RPMI7951 (cell line): ENCODE measurements at regions not wholly inside any gene's neighbourhood (a gene's known extent, or its start where the extent isn't known, plus 50 kb on each side); places are given as distances from the start of the nearest gene placed in this dataset.
A peak's percentile ranks its signal among the peaks of the same experiment; 100 is the strongest.

ENCODE experiments used
- DNase-seq: peaks from one replicate; pipeline ENCODE4 v3.0.0-alpha.2; 2012; ENCODE audit warnings: low read depth

DNA sequence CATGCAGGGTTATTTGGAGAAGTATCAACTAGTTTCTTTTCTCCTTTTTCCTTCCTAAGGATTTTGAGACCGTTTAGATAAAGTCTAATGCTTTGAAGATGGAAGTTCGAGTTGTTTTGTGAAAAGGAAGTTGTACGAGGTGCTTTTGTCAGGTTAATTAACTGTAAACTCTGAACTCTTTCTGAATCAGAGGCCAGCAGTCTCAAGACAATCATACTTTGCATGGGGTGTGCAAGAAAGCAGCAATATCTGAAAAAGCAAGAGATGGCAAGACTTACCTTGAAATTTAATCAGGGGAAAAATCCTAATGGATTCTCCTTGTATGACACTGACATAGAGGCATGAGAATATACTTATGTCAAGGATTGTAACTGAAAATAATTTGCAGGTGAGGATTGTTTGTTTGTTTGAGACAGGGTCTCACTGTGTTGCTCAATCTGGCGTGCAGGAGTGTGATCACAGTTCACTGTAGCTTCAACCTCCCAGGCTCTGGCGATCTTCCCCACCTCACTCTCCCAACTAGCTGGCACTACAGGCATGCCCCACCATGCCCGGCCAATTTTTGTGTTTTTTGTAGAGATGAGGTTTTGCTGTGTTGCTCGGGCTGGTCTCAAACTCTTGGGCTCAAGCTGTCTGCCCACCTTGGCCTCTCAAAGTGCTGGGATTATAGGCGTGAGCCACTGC, 170.2 kb upstream of the HMGA2 start:
- no peak for DNase-seq

DNA sequence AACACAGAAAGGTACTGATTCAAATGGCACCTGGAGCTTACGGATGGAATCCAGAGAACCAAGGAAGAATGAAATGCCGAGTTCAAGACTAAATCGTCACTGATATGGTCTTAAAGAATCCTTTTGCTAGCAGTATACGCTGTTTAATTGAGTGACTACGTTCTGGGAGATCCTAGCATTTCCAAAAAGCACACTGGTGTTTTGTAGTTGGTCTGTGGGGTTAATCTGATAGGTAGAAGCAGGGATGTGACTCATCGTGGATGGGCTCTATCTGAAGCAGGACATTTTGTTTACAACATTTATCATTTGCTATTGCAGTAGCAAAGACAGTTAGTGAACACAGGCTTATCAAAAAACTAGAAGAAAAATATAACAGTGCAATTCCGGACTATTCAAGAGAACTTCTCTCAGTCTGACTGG, 169.2 kb upstream of the HMGA2 start:
- peak; percentile 66 for DNase-seq

DNA sequence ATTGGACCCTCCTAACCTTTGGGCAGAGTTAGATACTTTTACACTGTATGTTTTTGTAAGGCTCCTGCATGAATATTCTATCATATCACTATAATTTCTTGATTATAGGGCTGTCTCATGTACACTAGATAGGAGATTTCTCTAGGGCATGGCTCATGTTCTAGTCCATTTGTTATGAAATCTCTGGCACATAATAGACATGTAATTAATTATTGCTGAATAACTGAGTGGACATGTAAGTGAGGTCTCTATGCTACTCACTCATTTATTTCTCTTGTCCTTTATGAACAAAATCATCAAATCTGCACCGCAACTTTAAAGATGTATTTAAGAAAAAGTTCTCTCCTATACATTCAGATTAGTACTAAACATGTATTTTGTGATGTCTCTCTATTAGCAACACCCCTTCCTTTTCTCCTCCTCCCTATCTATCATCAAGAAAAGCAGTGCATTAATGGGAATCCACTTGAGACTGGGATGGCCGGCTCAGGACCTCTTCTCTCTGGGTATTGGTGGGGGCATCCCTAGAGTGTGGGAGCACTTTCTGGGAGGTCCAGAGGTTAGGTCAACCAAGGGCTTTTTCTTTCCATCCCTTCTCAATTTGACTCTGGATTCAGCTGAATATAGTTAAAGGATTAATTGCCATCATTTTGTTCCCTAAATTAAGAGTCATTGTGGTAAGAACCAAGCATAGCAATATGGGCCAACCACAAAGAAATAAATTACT, 168.0 kb upstream of the HMGA2 start:
- DNase-seq = no peak

DNA sequence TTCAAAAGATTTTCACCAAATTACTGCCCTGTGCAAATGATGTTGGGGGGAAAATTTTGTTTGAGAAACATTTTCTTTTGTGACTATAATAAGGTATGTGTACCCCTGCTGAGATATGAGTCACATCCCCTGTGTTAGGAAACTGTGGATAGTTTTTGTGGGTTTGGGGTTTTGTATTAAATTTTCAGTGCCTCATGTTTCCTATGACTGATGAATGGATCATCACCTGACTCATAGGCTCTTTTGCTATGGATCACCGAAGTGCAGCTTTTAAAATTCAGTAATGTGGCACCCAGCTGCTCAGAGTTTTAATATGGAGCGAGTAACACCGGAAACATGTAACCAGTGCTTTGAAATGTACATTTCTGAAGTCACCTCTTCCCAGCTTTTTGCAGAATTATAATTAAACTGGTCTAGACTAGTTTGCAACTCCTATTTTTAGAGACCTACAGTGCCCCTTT, 167.4 kb upstream of the HMGA2 start:
- peak; percentile 99 for DNase-seq

DNA sequence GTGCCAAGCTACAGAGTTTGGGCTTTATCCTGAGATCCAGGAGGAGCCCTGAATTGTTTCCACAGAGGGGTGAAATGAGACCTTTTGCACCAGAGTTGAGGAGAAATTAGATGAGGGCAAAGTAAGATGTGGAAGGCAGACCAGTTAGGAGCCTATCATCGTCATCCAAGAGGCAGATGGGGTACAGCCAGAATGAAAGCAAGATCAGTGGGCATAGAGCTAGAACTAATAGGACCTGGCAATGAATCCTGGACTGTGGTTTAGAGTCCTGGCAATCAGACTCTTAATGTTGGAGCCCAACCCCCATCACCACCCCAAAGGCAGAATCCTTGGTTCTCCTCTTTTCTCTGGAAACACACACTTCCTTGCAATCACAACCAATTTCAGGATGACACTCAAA, 166.6 kb upstream of the HMGA2 start:
- DNase-seq = peak; percentile 93

DNA sequence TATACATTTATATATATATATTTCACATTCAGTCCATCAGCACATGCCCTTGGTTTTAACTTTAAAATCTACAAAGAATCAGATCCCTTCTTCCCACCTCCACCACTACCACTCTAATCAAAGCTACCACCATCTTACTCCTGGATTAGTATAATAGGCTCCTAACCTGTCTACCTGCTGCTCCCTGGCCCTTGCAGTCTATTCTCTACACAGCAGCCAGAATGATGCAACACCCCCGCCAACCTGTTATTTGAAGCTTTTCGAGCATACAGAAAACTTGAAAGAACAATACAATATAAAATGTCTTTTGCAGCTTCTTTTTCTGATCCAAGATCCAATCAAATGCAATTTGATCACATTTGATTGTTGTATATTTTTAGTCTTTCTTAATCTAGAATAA, 165.9 kb upstream of the HMGA2 start:
- DNase-seq = no peak

DNA sequence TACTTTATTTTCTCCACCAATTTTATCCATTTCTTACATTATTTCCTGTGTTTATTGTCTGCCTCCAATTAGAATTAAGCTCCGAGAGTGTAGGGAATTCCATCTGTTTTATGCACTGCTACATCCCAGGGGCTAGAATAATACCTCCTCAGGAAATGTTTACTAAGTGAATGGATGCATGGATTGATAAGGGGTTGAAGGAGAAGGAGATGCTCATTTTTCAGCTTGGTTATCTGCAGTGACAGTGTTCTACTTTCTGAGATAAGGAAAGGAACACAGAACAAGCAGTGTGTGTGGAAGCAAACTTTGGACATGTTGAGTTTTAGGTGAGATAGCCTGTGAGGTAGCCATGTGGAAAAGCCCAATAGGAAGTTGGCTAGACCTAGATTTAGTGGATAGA, 164.6 kb upstream of the HMGA2 start:
- DNase-seq = no peak

DNA sequence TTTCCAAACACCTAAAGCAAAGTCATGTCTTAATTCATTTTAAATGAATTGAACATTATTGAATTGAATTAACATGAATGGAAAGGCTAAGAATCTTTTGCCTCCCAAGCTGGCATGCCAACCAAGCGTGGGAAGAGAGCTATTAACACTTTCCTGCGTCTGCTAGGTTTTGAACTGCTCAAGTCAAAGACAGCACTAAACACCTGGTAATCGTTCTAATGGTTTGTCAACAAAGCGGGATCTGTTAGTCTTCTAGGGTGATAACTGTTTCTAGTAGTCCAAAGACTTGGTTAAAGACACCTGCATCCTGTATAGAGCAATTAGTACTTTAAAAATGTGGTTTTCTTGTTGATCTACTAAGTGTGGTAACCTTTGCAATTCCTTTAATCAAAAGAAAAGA, 164.2 kb upstream of the HMGA2 start:
- DNase-seq = no peak

DNA sequence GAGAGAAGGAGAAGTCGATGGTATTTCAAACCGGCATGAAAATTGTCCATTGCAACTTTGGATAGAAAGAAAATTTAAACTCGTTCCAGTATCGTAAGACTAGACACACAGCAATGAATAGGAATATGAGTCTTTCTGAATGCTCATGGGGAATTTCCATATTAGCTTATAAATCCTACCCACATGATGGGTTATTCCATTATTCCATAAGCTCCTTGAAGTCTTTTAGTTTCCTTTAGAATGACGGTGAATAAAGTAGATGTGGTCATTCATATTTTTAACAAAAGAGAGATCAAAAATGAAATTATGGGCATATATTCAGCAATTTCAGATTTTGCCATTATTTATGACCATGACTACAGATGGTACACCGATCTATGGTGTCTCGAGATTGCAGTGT, 163.4 kb upstream of the HMGA2 start:
- DNase-seq = no peak

DNA sequence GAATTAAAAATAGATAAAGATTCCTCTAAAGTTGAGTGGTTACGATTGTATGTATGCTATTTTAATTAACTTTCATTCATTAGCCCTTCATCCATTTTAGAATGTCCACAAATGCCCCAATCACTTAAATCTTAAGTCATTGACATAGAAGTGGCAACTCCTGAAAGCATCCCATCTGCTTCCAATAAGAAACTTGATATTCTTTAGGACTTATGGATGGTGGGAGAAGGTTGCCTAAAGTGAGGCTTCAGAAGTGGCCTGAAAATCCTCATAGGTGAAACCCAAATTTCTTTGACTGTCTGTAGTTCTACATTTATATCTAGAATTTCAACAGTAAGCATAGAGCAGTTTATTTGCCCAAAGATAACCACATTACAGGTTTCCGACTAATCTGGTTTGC, 161.7 kb upstream of the HMGA2 start:
- DNase-seq = no peak

DNA sequence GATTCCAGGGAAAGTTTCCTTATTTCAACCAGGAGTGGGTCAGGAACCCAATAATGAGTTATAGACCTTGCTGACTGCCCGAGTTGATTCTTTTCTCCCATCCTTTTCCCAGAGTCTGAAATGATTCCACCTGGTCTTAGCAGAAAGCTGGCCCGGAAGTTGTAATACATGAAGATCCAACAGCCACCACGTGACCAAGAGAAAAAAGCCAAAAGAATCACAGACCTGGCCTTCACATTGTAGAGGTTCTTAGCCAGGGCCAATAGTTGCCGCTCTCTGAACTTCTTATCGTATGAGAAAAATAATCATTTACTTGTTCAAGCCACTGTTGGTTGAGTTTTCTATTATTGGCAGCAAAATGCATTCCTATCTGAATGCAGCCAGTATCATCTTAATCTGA, 161.2 kb upstream of the HMGA2 start:
- DNase-seq = no peak

DNA sequence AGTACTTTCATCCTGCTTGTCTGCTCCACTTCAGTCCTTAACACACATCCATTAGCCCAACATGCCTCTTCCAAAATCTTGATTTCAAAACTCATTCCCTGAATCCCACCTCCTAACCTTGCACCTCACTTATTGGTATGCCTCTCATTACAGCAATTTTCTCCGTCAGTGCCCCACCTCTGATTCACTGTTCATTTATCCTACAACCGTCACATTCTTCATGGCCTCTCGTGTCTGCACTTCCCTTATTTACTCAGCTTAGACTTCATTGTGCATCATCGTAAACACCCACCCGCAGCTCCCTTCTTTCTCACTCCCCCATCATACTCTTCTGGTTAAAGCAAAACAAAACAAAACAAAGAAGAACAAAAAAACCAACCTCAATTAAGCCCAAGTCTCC, 160.6 kb upstream of the HMGA2 start:
- peak; percentile 13 for DNase-seq

DNA sequence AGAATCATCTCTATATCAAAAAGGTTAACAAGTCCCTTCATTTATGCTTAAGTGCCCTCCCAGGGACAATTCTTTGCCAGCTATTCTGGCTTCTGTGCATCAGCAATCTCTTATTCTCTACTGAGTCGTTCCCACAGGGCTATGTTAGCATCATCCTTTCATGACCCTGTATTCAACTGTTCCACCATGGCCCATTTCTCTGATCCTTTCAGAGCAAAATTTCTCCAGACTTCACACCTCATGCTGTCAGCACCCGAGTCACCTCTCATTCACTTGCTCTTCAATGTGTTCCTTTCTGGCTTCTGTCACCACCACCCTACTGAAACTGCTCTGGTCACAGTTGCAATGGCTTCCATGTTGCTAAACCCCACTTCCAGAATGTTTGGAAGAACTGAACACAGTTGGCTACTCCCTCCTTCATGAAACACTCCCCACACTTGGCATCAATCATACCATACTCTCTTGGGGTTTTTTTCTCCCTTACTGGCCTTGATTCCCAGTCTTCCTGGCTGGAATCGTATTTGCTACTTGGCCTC, 159.5 kb upstream of the HMGA2 start:
- no peak for DNase-seq

DNA sequence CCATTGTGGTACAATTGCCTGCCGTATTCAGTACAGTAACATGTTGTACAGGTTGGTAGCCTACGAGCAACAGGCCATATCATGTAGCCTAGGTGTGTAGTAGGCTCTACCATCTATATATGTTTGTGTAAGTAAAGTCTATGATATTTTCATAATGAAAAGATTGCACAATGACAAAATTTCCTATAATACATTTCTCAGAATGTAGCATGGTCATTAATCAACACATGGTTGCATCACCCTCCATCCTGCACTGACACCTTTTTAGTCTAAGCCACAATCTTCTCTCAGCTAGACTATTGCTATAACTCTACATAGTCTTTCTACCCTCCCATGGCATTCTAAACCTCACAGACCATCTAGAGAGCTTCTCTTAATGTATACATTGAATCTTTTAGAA, 158.5 kb upstream of the HMGA2 start:
- no peak for DNase-seq

DNA sequence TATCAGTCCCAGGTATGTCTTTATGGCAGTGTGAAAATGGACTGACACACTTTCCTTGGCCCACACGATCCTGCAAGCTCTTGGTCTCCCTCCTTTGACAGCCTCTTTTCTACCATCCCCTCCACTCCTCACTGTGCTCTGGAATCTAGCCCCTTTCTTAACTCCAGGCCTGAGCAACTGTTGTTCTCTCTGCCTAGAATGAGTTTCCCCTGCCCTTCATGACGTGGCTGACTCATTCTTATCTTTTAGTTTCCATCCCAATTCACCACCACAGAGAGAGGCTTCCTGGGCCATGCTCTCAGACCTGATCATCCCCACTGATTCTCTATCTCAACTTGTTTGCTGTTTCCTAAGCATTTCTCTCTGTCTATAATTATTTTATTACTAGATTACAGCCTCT, 157.4 kb upstream of the HMGA2 start:
- DNase-seq = peak; percentile 63

DNA sequence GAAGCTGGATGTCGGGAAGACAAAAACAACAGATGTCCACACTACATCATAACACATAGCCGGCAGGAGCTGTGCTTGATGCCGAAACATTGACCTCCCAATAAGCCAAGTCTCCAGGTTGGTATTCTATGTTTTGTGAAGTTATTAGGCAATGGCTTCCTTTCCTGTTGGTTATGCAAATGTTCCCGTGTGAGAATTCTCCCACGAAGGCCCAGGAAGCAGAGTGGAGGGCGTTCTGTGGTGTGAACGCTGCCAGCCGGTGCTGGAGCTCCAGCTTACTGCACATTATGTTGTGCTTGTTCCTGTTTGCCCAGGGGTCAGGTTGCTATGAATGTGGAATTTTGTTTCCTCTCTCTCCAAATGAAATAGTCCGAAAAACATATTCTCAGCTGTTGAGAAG, 156.4 kb upstream of the HMGA2 start:
- peak; percentile 42 for DNase-seq

DNA sequence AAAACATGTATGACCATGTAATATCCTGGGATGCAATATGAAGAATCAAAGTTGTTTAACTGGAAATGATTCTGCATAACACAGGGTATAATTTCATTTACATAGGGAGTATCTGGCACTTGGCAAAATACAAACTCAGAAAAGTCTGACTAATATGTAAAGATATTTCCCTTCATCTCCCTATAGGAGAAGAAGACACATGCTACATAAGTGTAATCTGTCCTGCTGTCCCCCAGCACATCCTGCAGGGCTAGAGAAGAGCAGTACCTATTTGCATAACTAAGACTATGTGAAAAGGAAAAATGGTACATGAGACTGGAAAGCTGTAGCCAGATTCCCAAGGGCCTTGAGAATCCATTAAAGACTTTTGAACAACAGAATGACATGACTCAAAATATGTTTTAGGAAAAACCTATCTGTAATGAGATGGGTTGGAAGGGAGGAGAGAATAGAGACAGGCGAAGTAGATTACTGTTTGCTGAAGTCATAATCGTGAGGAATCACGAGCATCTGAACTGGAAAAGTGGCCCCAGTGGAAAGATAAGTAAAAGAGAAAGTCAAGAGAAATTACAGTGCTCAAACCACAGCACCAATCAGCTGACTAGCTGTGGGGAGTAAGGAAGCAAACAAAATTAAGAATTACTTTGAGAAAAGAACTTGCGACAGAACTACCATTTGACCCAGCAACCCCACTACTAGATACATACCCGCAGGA, 155.1 kb upstream of the HMGA2 start:
- DNase-seq = peak; percentile 47

DNA sequence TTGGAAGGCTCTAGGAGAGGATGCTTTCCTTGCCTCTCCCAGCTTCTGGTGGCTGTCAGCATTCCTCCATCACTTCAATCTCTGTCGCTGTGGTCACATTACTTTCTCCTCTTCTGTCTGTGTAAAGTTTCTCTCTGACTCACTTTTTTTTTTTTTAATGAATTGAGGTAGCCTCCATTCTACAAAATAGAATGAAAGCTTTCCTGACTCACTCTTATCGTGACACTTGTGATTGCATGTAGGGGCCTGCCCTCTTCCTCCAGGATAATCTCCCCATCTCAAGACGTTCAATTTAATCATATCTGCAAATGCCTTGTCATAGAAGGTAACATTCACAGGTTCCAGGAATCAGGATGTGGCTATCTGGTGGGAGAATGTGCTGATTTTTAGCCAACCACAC, 153.5 kb upstream of the HMGA2 start:
- DNase-seq = peak; percentile 73

DNA sequence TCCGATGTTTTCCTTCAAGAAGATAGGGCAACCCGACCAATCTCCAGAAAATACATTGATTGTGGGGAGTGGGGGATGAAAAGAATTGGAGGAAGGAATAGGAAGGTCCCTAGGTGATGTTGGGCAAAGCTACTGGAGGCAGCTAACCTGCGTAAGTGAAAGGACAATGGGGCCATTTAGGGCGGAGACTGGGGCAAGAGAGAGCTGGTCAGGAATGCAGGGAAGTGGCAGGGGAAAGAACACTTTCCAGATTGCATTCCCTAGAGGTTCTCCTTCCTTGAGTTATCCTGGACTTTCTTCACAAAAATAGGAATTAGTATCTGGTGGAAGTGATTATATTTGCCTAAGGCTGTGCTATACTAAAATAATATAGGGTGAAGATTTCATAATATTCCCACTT, 151.8 kb upstream of the HMGA2 start:
- DNase-seq = no peak

DNA sequence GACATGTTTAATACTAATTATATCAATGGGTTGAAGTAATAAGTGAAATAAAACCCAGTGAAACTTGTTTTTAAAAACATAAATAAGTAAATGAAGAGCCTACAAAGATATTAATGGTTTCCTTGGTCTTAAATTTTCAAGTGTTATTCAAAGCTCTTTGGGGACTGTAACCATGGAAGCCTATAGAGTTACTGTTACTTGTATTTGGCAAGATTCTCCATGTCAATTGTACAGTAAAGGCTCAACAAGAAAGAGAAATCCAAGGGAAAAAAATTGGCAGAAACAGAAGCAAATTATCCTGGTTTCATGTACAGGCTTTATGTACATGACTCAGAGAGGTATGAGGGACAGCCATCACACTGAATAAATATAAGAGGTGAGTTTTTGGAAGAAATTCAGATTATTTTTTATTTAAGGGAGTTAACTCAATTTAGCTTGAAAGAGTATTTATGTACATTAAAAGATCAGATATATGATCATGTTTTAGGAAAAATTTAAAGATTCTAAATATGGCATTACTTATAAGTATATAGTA, 151.1 kb upstream of the HMGA2 start:
- DNase-seq = no peak

DNA sequence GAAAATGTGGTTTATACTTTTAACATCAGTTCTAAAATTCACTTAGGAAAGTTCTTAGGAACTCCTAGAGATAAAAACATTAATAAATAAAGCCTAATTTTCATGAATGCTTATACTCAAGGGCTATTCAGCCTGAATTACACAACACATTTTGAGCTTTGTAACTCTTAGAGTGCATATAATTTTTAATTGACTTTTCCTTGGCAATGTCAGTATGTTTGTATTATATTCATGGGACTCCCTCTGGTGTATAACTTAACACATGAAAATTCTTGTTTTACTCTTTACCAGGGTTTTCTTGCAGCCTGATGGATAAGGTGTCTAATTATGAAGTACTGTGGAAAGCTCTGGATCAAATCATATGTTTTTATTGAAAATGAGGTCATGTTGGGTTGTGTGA, 150.6 kb upstream of the HMGA2 start:
- DNase-seq = peak; percentile 53

DNA sequence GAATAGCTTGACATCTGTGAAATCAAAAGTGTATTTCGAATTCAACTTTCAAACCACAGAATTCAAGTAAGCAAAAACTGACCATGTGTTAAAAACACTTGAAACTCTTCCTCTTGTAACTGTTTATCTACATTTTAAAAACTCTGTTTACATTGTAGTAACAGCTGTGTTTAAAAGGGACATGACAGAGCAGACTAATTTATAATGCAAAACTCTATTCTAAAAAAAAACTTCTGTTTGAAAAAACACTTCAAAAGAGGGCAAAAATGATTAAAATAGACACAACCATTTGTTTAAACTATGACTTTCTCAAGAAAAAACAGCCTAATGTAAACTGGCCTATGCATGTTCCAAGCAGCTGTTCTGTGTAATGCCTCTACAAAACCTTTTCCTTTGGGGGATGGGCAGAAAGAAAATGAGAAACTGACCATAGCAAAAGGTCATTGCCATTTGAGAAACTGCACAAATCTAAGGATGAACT, 149.1 kb upstream of the HMGA2 start:
- DNase-seq = peak; percentile 33
